ENCODE measurements at regions not wholly inside any gene's neighbourhood (a gene's known extent, or its start where the extent isn't known, plus 50 kb on each side); places are given as distances from the start of the nearest gene placed in this dataset.

GRCh38 chr5:86885011-86885410, 267.3 kb downstream of the COX7C start:
- intact Hi-C loops (cut with DNase I), result no loop called here
- TF ChIP-seq, protein P1, sequence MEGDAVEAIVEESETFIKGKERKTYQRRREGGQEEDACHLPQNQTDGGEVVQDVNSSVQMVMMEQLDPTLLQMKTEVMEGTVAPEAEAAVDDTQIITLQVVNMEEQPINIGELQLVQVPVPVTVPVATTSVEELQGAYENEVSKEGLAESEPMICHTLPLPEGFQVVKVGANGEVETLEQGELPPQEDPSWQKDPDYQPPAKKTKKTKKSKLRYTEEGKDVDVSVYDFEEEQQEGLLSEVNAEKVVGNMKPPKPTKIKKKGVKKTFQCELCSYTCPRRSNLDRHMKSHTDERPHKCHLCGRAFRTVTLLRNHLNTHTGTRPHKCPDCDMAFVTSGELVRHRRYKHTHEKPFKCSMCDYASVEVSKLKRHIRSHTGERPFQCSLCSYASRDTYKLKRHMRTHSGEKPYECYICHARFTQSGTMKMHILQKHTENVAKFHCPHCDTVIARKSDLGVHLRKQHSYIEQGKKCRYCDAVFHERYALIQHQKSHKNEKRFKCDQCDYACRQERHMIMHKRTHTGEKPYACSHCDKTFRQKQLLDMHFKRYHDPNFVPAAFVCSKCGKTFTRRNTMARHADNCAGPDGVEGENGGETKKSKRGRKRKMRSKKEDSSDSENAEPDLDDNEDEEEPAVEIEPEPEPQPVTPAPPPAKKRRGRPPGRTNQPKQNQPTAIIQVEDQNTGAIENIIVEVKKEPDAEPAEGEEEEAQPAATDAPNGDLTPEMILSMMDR (IDR thresholded peaks at IDR 0.05), result no peak
- TF ChIP-seq POLR2A (IDR thresholded peaks at IDR 0.05), result no peak
- WGBS, 2 donors, result 85 to 92% methylated on average over 2 of the region's 2 CpGs
- Histone ChIP-seq H3K9me3 (no peaks in the 10 kb centered on the region), H3K4me3 (replicated peaks in 1 of 3) (no peak overlapping the region), H3K36me3 (no peaks in the 10 kb centered on the region), H3K27ac (no peak overlapping the region), H3K4me1 (no peaks in the 10 kb centered on the region), H3K27me3 (no peaks in the 10 kb centered on the region)
- DNase-seq, result no peak

DNA sequence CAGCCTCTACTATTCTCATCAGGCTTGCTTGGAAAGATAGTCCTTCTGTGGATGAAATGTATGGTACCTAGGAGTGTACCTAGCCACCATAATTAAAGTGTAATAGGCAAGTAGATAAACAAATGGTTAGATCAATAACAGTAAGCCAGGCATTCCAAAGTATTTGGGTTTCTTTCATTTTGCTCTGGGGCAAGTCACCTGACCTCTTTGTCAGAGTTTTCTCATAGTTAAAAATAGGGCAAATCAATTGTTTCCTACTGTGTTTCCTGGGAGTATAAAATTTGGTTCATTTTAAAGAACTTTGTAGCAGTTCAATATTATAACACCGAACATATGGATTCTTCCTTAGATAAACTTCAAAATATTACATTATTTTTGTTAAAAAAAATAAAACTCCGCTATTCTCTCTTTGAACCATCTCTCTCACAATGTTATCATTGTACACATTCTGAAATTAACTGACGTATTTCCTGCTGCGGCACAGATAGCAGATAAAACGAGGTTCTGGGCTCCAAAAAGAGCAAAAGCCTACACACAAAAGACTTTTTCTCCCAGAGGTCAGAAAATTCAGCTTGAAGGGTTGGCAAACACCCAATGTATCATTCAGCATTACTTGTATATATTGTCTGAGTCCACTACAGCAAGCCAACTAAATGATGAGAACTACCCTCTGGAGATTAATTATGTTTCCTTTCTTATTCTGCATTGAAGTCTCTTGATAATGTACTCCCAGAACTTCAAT, 267.9 kb downstream of the COX7C start:
- Histone ChIP-seq H3K9me3 (no peaks in the 10 kb centered on the region), H3K4me3 (replicated peaks in 1 of 3) (no peak overlapping the region), H3K4me1 (no peaks in the 10 kb centered on the region), H3K27ac (no peak overlapping the region), H3K36me3 (no peaks in the 10 kb centered on the region), H3K27me3 (no peaks in the 10 kb centered on the region)
- TF ChIP-seq POLR2A (IDR thresholded peaks at IDR 0.05), result no peak
- TF ChIP-seq, protein P1 (IDR thresholded peaks at IDR 0.05), result no peak
- intact Hi-C loops (cut with DNase I), result no loop called here
- DNase-seq, result no peak
- 46 to 55% methylated on average over 5 of the region's 5 CpGs for WGBS, 2 donors

DNA sequence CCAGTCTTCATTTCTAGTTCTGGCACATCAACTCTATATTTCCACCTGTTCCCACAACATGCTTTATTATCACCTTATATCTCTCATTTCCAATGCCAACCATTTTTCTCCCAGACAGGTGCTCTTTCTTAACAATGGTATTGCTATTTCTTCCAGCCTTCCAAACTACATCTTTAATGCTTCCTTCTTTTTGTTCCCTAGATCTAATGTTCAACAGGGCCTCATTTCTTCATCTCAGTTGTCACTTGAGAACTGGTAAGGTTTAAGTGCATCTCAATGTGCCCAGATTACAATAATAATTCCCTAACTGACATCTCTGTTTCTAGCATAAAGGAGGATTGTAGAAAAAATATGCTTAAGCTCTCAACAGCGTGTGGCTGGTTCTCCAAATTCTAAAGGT, 272.6 kb downstream of the COX7C start:
- H3K4me1 ChIP-seq, result no peaks in the 10 kb centered on the region
- H3K36me3 ChIP-seq, result no peaks in the 10 kb centered on the region
- TF ChIP-seq, protein P1 (IDR thresholded peaks at IDR 0.05), result no peak
- no peak for TF ChIP-seq POLR2A (IDR thresholded peaks at IDR 0.05)
- WGBS, 2 donors, result 25 to 37% methylated on average over 1 of the region's 1 CpG
- no peaks in the 10 kb centered on the region for H3K9me3 ChIP-seq
- DNase-seq, result no peak
- H3K27ac ChIP-seq, result no peak overlapping the region
- H3K4me3 ChIP-seq (replicated peaks in 1 of 3), result no peak overlapping the region
- intact Hi-C loops (cut with DNase I), result no loop called here
- no peaks in the 10 kb centered on the region for H3K27me3 ChIP-seq

DNA sequence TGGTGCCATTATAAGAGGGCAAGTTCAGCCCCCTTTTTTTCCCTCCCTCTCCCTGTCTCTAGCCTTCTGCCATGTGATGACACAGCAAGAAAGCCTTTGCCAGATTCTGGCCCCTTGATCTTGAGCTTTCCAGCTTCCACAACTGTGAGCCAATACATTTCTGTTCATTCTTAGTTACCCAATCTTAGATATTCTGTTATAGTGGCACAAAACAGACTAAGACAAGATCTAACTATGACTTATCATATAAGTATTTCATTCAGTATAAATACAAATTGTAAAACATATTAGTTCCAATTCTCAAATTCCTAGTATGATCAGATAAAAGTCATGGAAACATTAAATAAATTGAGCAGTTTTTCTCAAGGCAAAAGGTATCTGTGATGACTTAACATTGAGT, 276.3 kb downstream of the COX7C start:
- DNase-seq, result no peak
- no peaks in the 10 kb centered on the region for H3K9me3 ChIP-seq
- no peaks in the 10 kb centered on the region for H3K36me3 ChIP-seq
- no peak overlapping the region for H3K4me3 ChIP-seq (replicated peaks in 1 of 3)
- H3K27ac ChIP-seq, result no peak overlapping the region
- H3K4me1 ChIP-seq, result no peaks in the 10 kb centered on the region
- no peak for TF ChIP-seq POLR2A (IDR thresholded peaks at IDR 0.05)
- TF ChIP-seq, protein P1 (IDR thresholded peaks at IDR 0.05), result no peak
- no peaks in the 10 kb centered on the region for H3K27me3 ChIP-seq
- intact Hi-C loops (cut with DNase I), result no loop called here

DNA sequence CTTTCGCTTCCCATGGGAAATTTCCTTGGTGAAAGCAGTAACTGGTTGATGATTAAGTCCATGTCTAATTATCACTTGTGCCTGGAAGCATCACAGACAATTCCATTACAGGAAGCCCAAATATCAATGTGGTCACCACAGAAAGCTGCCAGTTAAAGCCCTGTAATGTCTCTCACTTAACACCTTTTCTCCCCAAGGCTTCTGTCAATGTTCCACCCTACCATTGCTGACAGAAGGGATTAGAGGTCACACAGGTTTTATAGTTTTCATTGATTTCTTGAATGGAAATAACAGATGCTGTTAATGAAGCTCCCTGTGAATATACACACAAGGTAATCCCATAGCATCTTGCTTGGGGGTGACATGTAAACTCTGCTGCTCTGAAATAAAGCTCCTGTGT, 279.2 kb downstream of the COX7C start:
- no peak for DNase-seq
- WGBS, 2 donors, result 84 to 87% methylated on average over 1 of the region's 1 CpG
- Histone ChIP-seq H3K36me3 (no peaks in the 10 kb centered on the region), H3K4me3 (replicated peaks in 1 of 3) (no peak overlapping the region), H3K4me1 (no peaks in the 10 kb centered on the region), H3K27ac (no peak overlapping the region), H3K27me3 (no peaks in the 10 kb centered on the region), H3K9me3 (no peaks in the 10 kb centered on the region)
- intact Hi-C loops (cut with DNase I), result no loop called here
- TF ChIP-seq POLR2A (IDR thresholded peaks at IDR 0.05), result no peak
- TF ChIP-seq, protein P1 (IDR thresholded peaks at IDR 0.05), result no peak

Data from thyroid gland (tissue), 4 donors.